ENCODE measurements at regions not wholly inside any gene's neighbourhood (a gene's known extent, or its start where the extent isn't known, plus 50 kb on each side); places are given as distances from the start of the nearest gene placed in this dataset.

DNA sequence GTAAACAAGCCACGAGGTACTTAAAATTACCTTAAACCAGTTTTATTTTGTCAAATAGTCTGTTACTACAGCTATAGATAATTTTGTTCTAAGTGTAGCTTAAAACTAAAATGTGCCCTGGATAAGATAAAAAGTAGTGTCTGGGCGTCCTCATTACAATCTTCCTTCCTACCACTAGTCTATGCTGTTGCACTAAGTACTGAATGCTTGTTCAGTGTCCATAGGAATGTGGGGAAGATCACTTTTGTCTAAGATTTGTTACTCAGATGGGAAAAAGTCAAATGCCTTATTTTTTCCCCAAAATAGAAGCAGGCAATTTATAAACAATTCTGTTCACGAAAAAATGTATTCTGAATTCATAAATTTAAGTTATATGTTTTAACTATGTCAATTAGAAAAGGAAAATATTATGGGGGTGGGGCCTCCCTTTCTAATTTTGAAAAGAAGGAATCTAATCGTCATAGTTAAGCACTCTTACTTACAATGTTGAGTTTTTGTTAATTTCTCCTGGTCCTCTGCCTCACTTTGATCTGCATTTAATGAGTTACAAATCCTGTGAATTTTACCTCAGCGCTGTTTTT is 140.4 kb upstream of the VRK2 start:
- peak; percentile 63 for DNase-seq (ENCODE audit: low read depth)

- DNase-seq (ENCODE audit: low read depth): no peak
These were observed 139.2 kb upstream of the VRK2 start for GRCh38 chr2:57907411-57907810.

DNA sequence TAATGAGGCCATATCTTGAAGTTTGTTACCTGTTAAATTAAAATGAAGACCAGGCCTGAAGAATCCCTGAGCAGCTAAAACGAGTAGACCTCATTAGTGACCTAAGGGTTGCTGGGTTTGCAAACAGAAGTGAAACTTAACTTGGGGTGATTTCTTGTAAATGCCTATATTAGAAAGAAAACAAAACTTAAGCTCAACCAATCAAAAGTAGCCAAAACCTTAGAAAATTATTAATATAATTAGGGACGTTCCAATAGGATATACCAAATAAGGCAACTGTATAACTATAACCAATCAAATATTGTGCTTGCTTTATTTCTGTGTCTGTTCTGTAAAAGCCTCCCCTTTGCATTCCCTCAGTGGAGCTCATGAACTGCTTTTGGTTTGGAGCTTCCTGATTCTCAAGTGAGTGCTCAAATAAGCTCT is 137.9 kb upstream of the VRK2 start:
- DNase-seq (ENCODE audit: low read depth): no peak

DNA sequence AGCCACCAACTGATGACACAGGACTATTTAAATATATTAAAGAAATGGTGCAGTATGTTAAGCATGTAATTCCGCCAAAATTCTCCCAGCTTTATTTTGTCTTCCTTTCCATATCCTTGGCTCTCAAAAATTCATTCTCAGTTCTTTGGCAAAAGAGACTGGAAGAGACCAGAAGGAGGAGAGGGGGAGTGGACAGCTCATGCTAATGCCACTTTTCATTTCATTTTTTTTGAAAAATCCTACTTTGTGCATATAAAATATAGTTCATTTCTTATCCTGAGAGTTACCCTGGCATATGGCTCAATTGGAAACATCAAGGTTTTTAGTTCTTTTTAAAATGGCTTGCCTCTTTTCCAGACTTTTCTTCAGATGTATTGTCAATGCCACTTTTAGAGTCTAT is 128.5 kb upstream of the VRK2 start:
- no peak for DNase-seq (ENCODE audit: low read depth)

DNA sequence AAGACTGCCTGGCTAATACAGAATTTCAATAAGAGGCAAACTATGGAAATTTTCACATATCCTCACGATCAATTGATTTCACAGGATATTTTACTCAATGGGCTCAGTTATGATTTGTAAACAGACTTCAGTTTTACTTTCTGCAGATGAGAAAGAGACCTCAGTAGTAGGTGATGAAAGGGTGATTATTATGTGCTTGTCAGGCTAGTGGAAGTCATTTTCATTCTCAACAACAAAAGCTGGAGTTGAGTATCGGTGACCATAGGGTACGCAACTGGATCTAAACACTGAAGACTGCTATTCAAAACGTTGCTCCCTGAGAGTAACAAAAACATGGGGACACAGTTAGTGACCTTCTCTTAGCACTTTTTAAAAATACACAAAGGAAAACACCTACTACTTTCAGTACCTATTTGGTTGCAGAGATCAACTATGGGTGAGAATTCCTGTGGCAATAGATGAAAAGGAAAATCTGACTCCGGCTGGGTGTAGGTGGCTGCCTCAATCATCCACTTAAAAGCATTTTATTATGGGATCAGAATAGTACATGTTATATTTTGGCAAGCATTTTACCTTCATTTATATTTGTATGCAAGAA is 126.2 kb upstream of the VRK2 start:
- no peak for DNase-seq (ENCODE audit: low read depth)

- DNase-seq (ENCODE audit: low read depth): no peak
These were observed 111.9 kb upstream of the VRK2 start for GRCh38 chr2:57934659-57935058.

DNA sequence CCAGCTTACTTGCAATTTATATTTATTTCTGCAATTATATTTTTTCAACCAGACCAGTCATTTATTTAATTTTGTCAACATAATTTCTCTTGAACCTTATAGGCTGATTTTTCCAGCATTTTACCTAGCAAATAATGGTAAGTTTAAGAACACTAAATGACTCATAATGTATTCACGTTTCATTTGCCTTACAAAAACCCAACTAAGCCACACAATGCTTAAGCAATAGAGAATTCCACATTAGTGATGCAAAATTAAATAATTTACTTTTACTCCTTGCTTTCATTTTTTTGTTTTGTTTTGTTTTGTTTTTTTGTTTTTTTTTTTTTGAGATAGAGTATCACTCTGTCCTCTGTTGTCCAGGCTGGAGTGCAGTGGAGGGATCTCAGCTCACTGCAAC is 110.4 kb upstream of the VRK2 start:
- no peak for DNase-seq (ENCODE audit: low read depth)

- no peak for DNase-seq (ENCODE audit: low read depth)
These were observed 109.2 kb upstream of the VRK2 start for GRCh38 chr2:57937456-57937855.

DNA sequence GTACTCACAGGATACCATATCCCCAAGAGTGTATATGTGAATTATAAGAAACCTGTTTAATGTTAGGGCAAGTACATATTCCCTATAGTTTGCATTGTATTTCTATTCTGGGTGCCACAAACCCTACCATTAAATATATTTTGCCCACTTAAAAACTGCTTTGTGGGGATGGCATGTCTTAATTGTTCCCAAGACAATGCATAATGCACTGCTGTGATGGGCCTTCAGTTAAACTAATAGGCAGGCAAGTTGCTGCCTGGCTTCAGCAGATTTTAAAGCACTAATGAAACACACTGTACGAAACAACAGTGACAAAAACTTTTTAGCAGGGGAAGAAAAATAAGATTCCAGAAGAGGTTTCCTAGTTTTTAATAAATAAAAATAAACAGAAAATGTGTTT is 104.8 kb upstream of the VRK2 start:
- no peak for DNase-seq (ENCODE audit: low read depth)

- peak; percentile 25 for DNase-seq (ENCODE audit: low read depth)
These were observed 103.3 kb upstream of the VRK2 start for GRCh38 chr2:57943315-57943714.

DNA sequence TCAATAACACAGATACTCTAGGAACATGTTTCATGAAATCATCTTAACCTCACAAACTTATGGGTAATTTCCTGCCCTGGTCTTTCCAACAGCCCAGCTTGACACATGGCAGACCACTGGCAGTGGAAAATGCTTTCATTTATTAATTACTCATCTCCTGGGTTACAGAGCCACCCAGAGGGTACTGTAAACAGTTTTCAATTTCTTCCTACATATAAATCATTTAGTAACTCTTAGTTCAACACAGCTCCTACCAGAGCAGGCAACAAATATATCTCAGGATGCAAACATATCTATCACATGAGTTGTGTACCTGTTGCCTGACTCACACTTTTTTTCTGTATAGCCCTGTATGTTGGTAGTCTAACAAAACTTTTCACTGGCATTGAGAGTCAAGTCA is 99.2 kb upstream of the VRK2 start:
- DNase-seq (ENCODE audit: low read depth): no peak

DNA sequence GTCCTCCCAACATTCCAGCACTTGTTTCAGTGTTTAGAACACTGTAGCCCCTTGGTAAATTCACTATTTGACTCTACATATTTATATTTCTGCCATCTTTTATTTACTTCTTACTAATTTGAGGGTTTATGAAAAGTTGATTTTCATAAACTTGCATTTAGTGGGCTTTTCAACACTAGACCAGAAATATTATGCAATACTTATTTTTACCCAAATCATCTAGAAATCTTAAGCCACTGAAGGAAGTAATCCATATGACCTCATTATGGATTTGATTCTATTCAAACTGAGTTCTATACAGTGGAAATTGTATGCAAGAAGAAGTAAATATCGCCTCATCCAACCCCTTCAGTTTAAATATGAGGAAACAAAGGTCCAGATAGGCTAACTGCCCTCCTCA is 92.6 kb upstream of the VRK2 start:
- no peak for DNase-seq (ENCODE audit: low read depth)

GRCh38 chr2:57957238-57957637 is 89.4 kb upstream of the VRK2 start:
- DNase-seq (ENCODE audit: low read depth): no peak

DNA sequence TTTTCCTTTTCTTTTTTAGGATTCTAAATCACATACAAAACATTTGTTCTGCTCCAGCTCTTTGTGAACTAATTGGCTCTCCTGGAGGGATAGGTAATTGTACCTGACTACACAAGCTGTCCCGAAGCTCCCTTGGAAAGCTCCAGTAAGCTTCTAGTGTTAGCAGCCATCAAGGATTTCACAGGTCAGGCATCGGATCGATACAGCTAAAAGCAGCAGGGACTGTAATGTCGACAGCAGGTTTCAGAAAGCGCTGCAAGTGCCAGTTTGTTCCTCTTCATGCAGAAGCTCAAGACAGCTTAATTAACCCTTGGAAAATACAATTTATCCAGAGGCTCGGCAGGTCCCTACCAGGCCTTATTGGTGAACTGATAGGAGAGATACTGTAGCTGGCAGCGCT is 87.2 kb upstream of the VRK2 start:
- no peak for DNase-seq (ENCODE audit: low read depth)

DNA sequence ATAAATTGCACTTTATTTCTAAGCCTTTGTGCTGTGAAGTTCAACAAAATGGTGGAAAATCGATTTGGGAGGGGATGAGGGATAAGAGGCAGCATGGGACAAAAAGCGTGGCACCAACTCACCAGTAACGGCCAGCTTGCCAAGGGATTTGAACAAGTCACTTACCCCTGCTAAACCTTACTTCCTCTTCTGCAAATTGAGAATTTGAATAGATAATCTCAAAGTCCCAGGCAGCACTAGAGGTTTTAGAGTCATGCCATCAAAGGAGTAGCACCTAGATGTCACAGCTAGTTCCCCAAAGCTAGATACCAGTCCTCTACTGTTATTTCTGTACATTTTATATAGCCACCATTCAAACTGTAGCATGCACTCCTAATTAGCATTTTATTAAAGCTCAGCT is 83.7 kb upstream of the VRK2 start:
- no peak for DNase-seq (ENCODE audit: low read depth)

GRCh38 chr2:57965219-57965618 is 81.4 kb upstream of the VRK2 start:
- no peak for DNase-seq (ENCODE audit: low read depth)

- DNase-seq (ENCODE audit: low read depth): no peak
These were observed 80.6 kb upstream of the VRK2 start for GRCh38 chr2:57965961-57966360.

DNA sequence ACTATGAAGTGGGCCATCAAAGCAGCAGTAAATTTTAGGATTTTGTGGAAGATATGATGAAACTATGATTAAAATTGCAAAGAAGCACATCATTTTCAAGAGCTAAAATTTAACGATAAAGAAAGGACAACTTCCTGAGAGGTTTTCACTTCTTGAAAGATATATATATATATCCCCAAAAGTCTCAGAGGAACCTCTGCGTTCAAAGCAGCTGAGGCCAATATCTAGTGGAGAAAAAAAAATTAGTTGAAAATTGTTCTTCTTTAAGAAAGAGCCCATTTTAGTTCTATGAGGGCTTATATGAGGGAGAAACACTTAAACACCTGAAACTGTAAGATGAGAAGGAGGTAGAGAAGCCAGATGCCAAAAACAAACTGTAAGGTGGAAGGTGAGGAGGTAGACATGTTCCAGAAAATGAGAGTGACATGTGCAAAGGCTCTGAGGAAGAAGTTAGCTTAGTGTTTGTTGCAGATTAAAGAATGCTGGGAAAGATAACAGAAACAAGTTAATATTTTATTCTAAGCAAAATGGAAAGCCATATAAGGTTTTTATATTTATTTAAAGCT is 72.9 kb upstream of the VRK2 start:
- DNase-seq (ENCODE audit: low read depth): no peak

- no peak for DNase-seq (ENCODE audit: low read depth)
These were observed 67.4 kb upstream of the VRK2 start for GRCh38 chr2:57979158-57979557.

DNA sequence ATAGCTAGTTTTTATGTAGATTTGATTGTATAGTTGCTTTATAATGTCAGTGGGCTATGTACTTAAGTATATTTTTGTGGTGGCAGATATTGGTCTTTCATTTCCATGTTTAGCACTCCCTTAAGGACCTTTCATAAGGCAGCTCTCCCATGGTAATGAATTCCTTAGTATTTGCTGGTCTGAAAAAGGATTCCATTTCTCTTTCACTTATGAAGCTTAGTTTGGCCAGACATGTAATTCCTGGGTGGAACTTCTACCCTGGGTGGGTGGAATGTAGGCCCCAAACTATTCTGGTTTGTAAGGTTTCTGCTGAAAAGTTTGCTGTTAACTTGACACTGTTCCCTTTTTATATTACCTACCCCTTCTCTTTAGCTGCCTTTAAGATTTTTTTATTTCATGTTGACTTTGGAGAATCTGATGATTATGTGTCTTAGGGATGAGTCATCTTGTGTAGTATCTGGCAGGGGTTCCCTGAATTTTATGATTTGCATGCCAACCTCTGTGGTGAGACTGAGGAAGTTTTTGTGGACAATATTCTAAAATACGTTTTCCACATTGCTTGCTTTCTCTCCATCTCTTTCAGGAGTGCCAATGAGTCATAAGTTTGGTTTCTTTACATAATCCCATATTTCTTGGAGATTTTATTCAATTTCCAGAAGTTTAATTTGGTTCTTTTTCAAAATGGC is 65.4 kb upstream of the VRK2 start:
- DNase-seq (ENCODE audit: low read depth): peak; percentile 59

DNA sequence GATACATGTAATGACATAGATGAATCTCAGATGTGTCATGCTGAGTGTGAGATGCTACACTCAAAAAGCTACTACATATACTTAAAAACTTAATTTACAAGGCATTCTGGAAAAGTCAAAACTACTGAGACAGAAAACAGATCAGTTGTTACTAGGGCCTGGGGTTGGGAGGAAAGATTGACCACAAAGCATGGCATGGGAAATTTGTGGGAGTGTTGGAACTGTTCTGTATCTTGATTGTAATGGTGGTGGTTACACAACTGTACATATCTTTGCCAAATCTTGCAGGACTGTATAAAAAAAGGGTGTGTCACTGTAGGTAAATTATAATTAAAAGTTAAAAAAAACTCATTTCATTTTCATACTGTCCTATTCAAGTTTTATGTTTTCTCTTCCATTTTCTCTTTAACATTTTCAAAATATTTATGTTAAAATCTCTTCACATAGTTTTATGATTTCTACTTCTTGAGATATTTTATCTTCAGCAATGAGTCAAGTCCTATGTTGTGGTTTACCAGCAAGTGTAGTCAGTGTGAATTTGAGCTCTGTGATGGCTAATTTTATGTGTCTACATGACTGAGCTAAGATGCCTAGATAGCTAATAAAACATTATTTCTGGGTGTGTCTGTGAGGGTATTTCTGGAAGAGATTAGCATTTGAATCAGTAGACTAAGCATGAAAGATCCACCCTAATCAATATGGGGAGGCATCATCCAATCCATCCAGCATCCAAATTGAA is 58.6 kb upstream of the VRK2 start:
- peak; percentile 46 for DNase-seq (ENCODE audit: low read depth)

DNA sequence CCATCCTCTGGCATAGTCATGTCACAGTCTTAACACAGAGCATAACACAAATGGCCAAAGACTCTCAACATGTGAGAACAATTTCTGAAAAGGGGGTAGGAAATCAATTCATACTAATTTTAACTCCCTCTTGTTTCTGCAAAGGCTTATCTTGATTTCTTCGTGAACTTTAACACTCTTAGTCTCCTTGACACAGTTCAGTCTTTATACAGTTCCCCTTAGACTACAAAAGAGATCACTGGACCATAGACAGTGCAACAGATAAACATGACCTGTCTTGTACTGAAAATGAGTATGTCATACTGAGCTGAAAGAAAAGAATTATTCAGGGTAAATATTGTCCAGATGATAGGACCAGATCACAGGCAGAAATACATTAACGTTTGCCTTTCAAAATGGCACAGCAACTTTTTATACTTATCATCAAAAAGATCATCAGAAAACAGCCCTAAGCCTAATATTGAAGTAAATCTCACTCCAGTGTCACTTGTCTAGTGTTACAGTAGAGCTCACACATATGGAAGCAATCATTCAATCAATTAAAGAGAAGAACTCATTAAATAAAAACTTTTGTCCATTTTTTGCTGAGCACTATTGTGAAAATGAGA is 56.4 kb upstream of the VRK2 start:
- no peak for DNase-seq (ENCODE audit: low read depth)

Measured in myocyte (in vitro differentiated cells).